Coronary artery (tissue), 2 donors: ENCODE measurements at regions not wholly inside any gene's neighbourhood (a gene's known extent, or its start where the extent isn't known, plus 50 kb on each side); places are given as distances from the start of the nearest gene placed in this dataset.
"Not testable (repeated sequence)": the region's sequence is repeated elsewhere in the genome, so short reads cannot be mapped to it uniquely, and the experiment has no call there.

ENCODE experiments used
- DNase-seq: peaks from one replicate; pipeline ENCODE4 v3.0.0-alpha.2; 2017; ENCODE audit warnings: low spot score
- H3K27ac ChIP-seq, 2 donors: fragments of 200-600 bp; sonication (generic); one replicate each; pipeline ENCODE4 v1.5.1; 2016 to 2019
- H3K4me3 ChIP-seq: fragments of 200-600 bp; sonication (generic); 2 replicates; pipeline ENCODE4 v1.5.1; 2016; ENCODE audit warnings: mild to moderate bottlenecking, moderate library complexity
- TF ChIP-seq, protein P1 (sequence below): fragments of 200-600 bp; sonication (generic); IDR thresholded peaks from one replicate; pipeline ENCODE4 v1.5.1; 2019; ENCODE audit warnings: antibody characterized with exemption

DNA sequence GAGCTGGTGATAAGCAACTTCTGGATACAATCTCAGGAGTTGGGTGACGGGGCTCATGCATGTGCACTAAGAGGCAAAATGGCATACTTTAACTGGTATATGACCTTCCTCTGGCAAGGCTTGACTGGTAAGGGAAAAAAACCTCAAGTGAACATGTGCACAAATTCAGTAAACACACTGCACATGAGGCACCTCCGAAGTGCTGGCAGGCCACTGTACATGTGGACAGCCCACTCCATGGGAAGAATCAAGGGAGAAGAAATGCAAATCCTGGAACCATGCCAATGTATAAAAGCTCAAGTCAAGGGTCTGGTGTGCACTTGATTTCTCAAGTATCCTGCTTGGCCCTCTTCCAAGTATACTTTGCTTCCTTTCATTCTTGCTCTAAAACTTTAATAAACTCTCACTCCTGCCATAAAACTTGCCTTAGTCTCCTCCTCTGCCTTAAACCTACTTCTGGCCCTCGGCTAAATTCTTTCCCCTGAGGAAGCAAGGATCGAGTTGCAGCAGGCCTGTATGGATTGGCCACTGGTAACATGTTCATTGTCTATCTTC lies 167.2 kb downstream of the RAMP3 start:
- Histone ChIP-seq H3K4me3 (no peak overlapping the region), H3K27ac (no peak overlapping the region)
- TF ChIP-seq, protein P1, sequence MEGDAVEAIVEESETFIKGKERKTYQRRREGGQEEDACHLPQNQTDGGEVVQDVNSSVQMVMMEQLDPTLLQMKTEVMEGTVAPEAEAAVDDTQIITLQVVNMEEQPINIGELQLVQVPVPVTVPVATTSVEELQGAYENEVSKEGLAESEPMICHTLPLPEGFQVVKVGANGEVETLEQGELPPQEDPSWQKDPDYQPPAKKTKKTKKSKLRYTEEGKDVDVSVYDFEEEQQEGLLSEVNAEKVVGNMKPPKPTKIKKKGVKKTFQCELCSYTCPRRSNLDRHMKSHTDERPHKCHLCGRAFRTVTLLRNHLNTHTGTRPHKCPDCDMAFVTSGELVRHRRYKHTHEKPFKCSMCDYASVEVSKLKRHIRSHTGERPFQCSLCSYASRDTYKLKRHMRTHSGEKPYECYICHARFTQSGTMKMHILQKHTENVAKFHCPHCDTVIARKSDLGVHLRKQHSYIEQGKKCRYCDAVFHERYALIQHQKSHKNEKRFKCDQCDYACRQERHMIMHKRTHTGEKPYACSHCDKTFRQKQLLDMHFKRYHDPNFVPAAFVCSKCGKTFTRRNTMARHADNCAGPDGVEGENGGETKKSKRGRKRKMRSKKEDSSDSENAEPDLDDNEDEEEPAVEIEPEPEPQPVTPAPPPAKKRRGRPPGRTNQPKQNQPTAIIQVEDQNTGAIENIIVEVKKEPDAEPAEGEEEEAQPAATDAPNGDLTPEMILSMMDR = no peak
- DNase-seq = no peak

DNA sequence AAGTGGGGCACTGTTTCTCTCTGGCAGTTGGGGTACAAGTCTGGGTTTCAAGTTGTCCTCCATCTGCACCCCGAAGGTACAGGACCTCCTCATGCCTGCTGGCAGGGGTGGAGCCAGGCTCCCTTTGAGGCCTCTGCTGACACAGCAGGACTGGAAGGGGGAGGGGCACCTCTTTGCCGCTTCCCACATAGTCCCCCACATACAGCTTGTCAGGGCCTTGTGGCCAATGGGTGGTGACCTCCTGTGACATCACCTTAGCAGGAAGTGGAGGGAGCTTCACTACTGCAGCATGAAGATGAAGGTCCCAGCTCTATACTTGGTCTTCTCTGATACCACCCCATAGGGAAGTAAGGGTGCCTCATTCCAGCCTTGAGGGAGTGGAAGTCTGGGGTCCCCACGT lies 167.8 kb downstream of the RAMP3 start:
- no peak overlapping the region for H3K4me3 ChIP-seq
- no peak for DNase-seq
- TF ChIP-seq, protein P1 = no peak
- H3K27ac ChIP-seq = no peak overlapping the region

DNA sequence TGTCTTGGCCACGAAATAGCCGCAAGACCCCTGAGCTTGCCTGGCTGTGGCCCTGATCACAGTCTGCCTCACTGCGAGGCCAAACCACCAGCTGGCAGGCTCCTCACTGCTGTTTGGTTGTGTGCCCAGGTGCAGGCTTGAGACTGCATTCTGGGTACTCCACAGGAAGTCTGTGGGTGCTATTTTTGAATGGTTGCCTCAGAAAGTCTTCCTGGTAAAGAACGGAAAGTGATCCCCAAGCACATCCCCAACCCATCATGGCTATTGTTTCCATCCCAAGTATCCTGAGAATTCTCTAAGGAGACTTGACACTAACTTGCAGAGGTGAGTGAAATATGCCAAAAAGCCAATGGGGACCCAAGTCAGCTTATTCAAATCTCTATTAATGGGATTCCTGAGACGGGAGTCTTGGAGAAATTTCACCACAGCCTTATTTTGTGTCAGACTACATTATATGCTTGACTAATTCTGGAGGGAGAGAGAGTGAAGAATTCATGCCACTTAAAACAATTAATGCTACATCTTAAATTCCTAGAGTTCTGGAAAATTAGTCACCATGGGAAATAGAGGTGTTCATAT lies 170.9 kb downstream of the RAMP3 start:
- H3K27ac ChIP-seq = no peak overlapping the region
- H3K4me3 ChIP-seq = no peak overlapping the region
- TF ChIP-seq, protein P1 = no peak
- no peak for DNase-seq

DNA sequence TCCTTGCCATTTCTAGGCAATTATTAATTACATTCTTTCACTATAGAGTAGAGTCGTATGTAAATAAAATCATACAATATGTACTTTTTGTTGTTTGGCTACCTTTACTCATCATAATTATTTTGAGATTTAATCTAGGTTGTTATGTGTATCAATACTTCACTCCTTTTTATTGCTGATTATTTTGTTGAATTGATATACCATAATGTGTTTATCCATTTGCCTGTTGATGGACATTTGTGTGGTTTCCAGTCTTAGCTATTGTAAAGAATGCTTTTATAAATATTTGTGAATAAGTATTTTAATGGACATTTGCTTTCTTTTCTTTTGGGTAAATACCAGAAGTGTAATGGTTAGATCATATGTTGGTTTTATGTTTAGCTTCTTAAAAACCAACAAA lies 174.0 kb downstream of the RAMP3 start:
- Histone ChIP-seq H3K4me3 (no peak overlapping the region), H3K27ac (no peak overlapping the region)
- no peak for DNase-seq
- TF ChIP-seq, protein P1 = no peak

DNA sequence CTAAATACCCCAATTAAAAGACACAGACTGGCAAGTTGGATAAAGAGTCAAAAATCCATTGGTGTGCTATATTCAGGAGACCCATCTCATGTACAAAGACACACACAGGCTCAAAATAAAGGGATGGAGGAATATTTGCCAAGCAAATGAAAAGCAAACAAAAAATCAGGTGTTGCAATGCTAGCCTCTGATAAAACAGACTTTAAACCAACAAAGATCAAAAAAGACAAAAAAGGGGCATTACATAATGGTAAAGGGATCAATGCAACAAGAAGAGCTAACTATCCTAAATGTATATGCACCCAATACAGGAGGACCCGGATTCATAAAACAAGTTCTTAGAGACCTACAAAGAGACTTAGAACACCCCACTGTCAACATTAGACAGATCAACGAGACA lies 177.4 kb downstream of the RAMP3 start:
- H3K27ac ChIP-seq, DNase-seq, H3K4me3 ChIP-seq: not testable (repeated sequence)

DNA sequence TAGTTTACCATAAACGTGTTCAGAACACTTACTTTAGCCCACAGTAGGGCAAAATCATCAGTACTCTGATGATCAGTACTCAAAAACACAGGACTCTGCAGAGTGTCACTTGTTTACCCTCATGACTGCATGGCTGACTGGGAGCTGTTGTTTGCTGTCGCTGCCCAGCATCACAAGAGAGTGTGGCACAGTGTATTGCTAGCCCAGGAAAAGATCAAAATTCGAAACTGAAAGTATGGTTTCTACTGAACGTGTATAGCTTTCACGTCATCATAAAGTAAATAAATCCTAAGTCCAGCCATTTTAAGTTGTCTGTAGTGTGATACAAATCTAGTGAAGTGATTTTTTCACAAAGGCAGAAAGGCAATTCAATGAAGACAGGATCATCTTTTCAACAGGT lies 184.6 kb downstream of the RAMP3 start:
- DNase-seq = no peak

DNA sequence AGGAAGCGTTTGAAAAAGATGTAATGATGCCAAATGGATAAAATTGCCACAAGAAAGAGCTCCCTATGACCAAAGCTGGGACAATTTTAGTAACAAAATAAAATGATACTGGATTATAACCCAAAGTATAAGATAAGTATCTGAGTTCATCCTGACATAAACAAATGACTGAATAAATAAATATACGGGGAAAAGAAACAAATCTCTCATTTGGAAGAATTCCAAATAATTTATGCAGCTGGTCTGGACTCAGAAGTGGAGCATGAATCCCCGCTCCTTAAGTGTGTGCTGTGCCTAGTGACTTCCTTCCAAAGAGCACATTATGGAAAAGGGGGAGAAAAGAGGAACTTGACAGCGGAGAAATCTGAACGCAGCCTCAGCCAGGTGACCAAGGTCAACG lies 186.2 kb downstream of the RAMP3 start:
- Histone ChIP-seq H3K4me3 (no peak overlapping the region), H3K27ac (no peak overlapping the region)
- TF ChIP-seq, protein P1 = no peak
- no peak for DNase-seq

More for the DNA sequence above, 184.6 kb downstream of the RAMP3 start:
- H3K4me3 ChIP-seq = no peak overlapping the region
- H3K27ac ChIP-seq = no peak overlapping the region
- TF ChIP-seq, protein P1 = no peak
